GM12878 (cell line): ENCODE measurements at regions not wholly inside any gene's neighbourhood (a gene's known extent, or its start where the extent isn't known, plus 50 kb on each side); places are given as distances from the start of the nearest gene placed in this dataset.

ENCODE experiments used
- BHLHE40 ChIP-seq, 2 experiments: fragments of 450-650 bp in 1 of 2; IDR thresholded peaks; 2 replicates each; pipeline ENCODE4 v1.6.1; 2011 to 2017; ENCODE audit warnings: low read depth in 2 of 2, borderline replicate concordance in 1 of 2, improper control_type of control experiment in 1 of 2, low read length in 1 of 2, mild to moderate bottlenecking in 1 of 2
- CEBPB ChIP-seq, 2 experiments: fragments of 150-350 bp in 1 of 2; IDR thresholded peaks; 2 replicates each; pipeline ENCODE4 v1.6.1; 2012 to 2014; ENCODE audit warnings: low read depth in 2 of 2, low read length in 2 of 2, borderline replicate concordance in 1 of 2, inconsistent platforms in 1 of 2
- CREB1 ChIP-seq: IDR thresholded peaks from 2 replicates; pipeline ENCODE4 v1.6.1; 2012; ENCODE audit warnings: low read depth, mild to moderate bottlenecking, inconsistent platforms
- EP300 ChIP-seq, 2 experiments: fragments of 150-350 bp in 1 of 2; IDR thresholded peaks; 2 replicates each; pipeline ENCODE4 v1.6.1; 2011 to 2012; ENCODE audit warnings: low read depth in 2 of 2, low read length in 2 of 2, borderline replicate concordance in 1 of 2, improper control_type of control experiment in 1 of 2, inconsistent platforms in 1 of 2; ENCODE audit not compliant: control insufficient read depth in 1 of 2
- FOXM1 ChIP-seq: IDR thresholded peaks from 2 replicates; pipeline ENCODE4 v1.6.1; 2012; ENCODE audit warnings: low read depth, mild to moderate bottlenecking, inconsistent platforms, low read length, moderate library complexity
- MAX ChIP-seq: IDR thresholded peaks from 2 replicates; pipeline ENCODE4 v1.6.1; 2012; ENCODE audit warnings: low read depth, low read length, improper control_type of control experiment
- MTA2 ChIP-seq: fragments of 450-650 bp; IDR thresholded peaks from 2 replicates; pipeline ENCODE4 v1.6.1; 2016; ENCODE audit warnings: low read depth, mild to moderate bottlenecking, moderate library complexity
- NR2C2 ChIP-seq: IDR thresholded peaks from 2 replicates; pipeline ENCODE4 v1.6.1; 2011; ENCODE audit warnings: borderline replicate concordance, low read depth; ENCODE audit not compliant: control insufficient read depth, insufficient read length
- PAX5 ChIP-seq: IDR thresholded peaks from 2 replicates; pipeline ENCODE4 v1.6.1; 2011; ENCODE audit warnings: low read depth, low read length, borderline replicate concordance
- SMAD5 ChIP-seq: IDR thresholded peaks from 2 replicates; pipeline ENCODE4 v1.6.1; 2016; ENCODE audit warnings: antibody characterized with exemption, low read depth
- TBL1XR1 ChIP-seq: IDR thresholded peaks from 2 replicates; pipeline ENCODE4 v1.6.1; 2012; ENCODE audit warnings: low read depth, low read length, improper control_type of control experiment
- ZNF687 ChIP-seq: fragments of 450-650 bp; IDR thresholded peaks from 2 replicates; pipeline ENCODE4 v1.6.1; 2017; ENCODE audit warnings: mild to moderate bottlenecking, moderate library complexity
- TF ChIP-seq, protein P1 (sequence below): fragments of 450-650 bp; IDR thresholded peaks from 2 replicates; pipeline ENCODE4 v1.6.1; 2017; ENCODE audit warnings: mild to moderate bottlenecking, moderate library complexity

- TF ChIP-seq ZNF687: no peak
- no peak for TF ChIP-seq CREB1
- TF ChIP-seq SMAD5: no peak
- TF ChIP-seq NR2C2: no peak
- TF ChIP-seq BHLHE40 (IDR thresholded peaks at IDR 0.05; ENCODE audit: borderline replicate concordance in 1 of 2, low read depth in 2 of 2, low read length in 1 of 2): no peak
- TF ChIP-seq, protein P1, sequence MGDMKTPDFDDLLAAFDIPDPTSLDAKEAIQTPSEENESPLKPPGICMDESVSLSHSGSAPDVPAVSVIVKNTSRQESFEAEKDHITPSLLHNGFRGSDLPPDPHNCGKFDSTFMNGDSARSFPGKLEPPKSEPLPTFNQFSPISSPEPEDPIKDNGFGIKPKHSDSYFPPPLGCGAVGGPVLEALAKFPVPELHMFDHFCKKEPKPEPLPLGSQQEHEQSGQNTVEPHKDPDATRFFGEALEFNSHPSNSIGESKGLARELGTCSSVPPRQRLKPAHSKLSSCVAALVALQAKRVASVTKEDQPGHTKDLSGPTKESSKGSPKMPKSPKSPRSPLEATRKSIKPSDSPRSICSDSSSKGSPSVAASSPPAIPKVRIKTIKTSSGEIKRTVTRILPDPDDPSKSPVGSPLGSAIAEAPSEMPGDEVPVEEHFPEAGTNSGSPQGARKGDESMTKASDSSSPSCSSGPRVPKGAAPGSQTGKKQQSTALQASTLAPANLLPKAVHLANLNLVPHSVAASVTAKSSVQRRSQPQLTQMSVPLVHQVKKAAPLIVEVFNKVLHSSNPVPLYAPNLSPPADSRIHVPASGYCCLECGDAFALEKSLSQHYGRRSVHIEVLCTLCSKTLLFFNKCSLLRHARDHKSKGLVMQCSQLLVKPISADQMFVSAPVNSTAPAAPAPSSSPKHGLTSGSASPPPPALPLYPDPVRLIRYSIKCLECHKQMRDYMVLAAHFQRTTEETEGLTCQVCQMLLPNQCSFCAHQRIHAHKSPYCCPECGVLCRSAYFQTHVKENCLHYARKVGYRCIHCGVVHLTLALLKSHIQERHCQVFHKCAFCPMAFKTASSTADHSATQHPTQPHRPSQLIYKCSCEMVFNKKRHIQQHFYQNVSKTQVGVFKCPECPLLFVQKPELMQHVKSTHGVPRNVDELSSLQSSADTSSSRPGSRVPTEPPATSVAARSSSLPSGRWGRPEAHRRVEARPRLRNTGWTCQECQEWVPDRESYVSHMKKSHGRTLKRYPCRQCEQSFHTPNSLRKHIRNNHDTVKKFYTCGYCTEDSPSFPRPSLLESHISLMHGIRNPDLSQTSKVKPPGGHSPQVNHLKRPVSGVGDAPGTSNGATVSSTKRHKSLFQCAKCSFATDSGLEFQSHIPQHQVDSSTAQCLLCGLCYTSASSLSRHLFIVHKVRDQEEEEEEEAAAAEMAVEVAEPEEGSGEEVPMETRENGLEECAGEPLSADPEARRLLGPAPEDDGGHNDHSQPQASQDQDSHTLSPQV: no peak
- no peak for TF ChIP-seq FOXM1
- TF ChIP-seq MAX: no peak
- TF ChIP-seq TBL1XR1: no peak
- no peak for TF ChIP-seq CEBPB (IDR thresholded peaks at IDR 0.05; ENCODE audit: borderline replicate concordance in 1 of 2, low read depth in 2 of 2, low read length in 2 of 2)
- TF ChIP-seq PAX5: no peak
- no peak for TF ChIP-seq MTA2
- no peak for TF ChIP-seq EP300 (IDR thresholded peaks at IDR 0.05; ENCODE audit: borderline replicate concordance in 1 of 2, control insufficient read depth in 1 of 2, low read depth in 2 of 2, low read length in 2 of 2)
These were observed 159.3 kb downstream of the SPATA31D1 start (continued) for GRCh38 chr9:82147798-82148425.
